GM19438 (cell line): ENCODE measurements at regions not wholly inside any gene's neighbourhood (a gene's known extent, or its start where the extent isn't known, plus 50 kb on each side); places are given as distances from the start of the nearest gene placed in this dataset.
"Not testable (repeated sequence)": the region's sequence is repeated elsewhere in the genome, so short reads cannot be mapped to it uniquely, and the experiment has no call there.

Experiments used
- ATAC-seq: cut with Tn5 transposase; IDR thresholded peaks from one replicate; pipeline ENCODE4 v1.9.1; 2021; ENCODE audit warnings: low read depth; ENCODE audit not compliant: unreplicated experiment

DNA sequence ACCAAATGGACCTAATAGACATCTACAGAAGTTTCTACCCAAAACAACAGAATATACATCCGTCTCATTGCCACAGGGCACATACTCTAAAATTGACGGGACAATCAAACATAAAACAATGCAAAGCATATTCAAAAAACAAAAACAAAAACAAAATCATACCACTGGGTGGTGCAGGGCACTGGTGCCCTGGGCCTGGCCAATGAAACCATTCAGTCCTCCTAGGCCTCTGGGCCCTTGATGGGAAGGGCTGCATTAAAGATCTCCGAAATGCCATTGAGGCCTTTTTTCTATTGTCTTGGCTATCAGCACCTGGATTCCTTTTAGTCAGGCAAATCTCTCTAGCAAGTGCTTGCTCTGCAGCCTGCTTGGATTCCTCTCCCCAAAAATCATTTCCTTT lies 213.9 kb upstream of the ZCCHC13 start:
- ATAC-seq = no peak

DNA sequence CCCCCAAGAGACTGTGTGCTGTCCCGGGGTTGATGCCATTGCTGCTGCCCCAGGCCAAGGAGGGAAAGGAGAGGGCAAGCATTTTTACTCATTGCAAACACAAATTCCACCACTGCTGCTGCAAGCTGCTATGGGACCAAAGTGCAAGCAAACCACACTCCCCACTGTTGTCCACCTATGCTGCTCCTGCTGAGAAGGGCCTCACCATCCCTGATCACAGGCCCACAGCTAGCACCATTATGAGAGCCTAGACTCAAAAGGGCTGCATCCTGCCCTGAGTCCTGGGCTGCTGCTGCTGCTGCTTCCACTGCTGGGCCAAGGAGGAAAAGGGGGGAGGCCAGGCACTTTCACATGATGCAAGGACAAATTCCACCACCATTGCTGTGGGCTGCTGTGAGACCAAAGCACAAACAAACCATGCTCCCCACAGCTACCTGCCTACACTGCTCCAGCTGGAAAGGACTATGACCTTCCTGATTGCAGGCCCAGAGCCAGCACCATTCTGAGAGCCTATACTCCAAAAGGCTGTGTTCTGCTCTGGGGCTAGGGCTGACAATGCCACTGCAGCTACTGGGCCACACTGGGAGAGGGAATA lies 218.2 kb upstream of the ZCCHC13 start:
- ATAC-seq = no peak

GRCh38 chrX:74080165-74080564 lies 223.8 kb upstream of the ZCCHC13 start:
- ATAC-seq = no peak

DNA sequence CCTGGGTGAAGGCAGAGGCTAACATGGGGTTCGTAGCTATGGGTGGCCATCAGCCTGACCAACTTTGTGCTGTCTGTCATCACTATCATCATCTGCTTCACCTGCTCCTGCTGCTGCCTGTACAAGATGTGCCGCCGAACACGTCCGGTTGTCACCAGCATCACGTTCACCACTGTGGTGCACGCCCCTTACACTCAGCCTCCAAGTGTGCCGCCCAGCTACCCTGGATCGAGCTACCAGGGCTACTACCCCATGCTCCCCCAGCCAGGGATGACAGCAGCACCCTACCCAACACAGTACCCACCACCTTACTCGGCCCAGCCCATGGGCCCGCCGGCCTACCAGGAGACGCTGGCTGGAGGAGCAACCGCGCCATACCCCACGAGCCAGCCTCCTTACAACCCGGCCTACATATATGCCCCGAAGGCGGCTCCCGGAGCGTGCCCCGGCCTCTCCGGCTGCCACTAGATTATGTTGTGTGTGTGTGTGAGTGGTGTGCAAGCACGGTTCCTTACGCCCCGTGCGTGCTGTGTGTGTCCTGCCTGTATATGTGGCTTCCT lies 213.4 kb upstream of the XIST start:
- ATAC-seq = no peak

DNA sequence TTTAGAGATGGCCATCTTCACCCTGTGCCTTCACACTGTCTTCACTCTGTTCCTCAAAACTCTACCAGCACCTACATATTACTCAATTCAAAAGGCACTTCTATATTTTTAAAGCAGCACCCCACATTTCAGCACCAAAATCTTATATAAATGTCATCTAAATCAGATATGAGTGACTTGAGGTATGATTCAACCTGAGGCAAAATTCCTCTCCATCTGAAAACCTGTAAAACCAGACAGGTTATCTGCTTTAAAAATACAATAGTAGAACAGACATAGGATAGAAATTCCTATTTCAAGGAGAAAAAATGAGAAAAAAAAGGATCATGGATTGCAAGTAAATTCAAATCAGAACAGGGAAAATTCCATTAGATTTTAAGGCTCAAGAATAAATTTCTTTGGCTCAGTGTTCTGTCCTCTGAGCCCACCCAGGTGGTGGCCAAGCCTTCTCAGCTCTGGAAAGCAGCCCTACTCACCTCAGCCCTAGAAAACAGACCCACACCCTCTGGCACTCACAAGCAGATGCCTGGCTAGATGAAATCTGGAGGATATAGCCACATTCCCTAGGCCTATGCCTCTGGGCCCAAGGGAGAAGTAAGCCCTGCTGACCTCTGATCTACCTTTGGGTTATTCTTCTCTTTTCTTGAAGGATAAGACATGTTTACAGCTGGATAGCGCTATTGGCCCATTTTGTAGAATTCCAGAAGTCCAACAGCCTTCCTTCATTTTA lies 211.1 kb upstream of the XIST start:
- ATAC-seq = no peak

GRCh38 chrX:74061879-74062278 lies 209.4 kb upstream of the XIST start:
- ATAC-seq = no peak

DNA sequence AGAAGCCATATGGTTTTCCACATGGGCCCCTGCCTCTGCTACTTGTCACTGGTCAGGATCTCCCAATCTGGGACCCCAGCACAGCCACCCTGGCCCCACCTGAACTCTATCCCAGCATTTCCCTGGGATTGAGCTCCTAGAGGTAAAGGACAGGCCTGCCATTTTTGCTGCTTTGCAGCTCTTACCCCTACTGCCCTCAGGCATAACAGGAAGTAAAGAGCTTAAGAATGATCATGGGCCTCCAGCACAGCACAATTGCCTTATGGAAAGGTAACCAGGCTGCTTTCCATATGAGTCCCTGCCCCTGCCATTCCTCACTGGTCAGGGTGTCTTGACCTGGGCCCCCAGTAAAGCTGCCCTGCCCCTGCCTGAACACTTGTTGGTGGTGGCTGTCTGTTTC lies 196.6 kb upstream of the XIST start:
- no peak for ATAC-seq

DNA sequence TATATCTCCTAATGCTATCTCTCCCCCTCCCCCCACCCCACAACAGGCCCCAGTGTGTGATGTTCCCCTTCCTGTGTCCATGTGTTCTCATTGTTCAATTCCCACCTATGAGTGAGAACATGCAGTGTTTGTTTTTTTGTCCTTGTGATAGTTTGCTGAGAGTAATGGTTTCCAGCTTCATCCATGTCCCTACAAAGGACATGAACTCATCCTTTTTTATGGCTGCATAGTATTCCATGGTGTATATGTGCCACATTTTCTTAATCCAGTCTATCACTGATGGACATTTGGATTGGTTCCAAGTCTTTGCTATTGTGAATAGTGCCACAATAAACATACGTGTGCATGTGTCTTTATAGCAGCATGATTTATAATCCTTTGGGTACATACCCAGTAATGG lies 181.6 kb upstream of the XIST start:
- not testable (repeated sequence) for ATAC-seq

GRCh38 chrX:74031527-74031926 lies 179.0 kb upstream of the XIST start:
- not testable (repeated sequence) for ATAC-seq

- ATAC-seq = not testable (repeated sequence)
These were observed 178.3 kb upstream of the XIST start for GRCh38 chrX:74030766-74031165.

DNA sequence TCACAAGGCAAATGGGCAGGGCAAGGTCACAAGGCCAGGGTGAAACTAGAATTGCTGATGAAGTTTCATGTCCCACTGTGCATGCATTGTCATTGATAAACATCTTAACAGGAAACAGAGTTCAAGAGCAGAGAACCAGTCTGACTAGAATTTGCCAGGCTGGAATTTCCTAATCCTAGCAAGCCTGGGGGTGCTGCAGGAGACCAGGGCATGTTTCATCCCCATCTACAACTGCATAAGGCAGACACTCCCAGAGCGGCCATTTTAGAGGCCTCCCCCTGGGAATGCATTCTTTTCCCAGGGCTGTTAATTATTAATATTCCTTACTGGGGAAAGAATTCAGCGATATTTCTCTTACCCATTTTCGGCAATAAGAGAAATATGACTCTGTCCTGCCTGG lies 172.6 kb upstream of the XIST start:
- not testable (repeated sequence) for ATAC-seq

DNA sequence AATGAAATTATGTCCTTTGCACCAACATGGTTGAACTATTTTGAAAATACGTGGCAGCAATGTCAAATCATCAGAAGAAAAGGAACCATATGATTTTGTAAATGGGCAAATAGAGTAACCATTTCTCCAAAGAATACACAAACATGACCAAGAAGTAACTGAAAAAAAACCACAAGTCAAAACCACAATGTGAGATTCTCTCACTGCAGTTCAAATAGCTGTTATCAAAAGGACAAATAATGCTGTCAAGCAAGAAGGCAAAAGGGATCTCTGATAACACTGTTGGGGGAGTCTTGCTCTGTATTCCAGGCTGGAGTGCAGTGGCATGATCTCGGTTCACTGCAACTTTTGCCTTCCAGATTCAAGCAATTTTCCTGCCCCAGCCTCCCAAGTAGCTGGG lies 170.7 kb upstream of the XIST start:
- no peak for ATAC-seq

GRCh38 chrX:74018253-74018652 lies 165.7 kb upstream of the XIST start:
- no peak for ATAC-seq

- peak; percentile 98 for ATAC-seq
These were observed 163.0 kb upstream of the XIST start for GRCh38 chrX:74015379-74016019.

- ATAC-seq = no peak
These were observed 156.5 kb upstream of the XIST start for GRCh38 chrX:74009041-74009440.

GRCh38 chrX:73992019-73992418 lies 139.5 kb upstream of the XIST start:
- ATAC-seq = no peak

DNA sequence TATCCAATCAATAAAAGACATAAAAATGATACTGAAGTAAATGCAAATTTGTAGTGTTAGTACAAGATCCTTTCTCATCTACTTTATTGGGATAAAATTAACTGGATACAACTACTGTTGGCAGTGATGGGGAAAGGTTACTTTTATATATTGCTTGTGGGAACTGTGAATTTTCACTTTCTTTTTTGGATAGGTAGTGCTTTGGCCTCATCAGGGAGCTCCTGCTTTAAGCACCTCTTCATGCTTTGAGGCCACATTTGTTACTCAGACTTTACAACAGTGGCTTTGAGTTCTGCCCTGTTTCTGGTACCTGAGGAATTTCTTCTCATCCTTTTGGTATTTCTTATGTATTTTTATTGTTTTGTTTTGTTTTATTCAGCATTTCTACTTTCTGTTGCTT lies 134.7 kb upstream of the XIST start:
- no peak for ATAC-seq

- ATAC-seq = no peak
These were observed 127.1 kb upstream of the XIST start for GRCh38 chrX:73979551-73980131.

DNA sequence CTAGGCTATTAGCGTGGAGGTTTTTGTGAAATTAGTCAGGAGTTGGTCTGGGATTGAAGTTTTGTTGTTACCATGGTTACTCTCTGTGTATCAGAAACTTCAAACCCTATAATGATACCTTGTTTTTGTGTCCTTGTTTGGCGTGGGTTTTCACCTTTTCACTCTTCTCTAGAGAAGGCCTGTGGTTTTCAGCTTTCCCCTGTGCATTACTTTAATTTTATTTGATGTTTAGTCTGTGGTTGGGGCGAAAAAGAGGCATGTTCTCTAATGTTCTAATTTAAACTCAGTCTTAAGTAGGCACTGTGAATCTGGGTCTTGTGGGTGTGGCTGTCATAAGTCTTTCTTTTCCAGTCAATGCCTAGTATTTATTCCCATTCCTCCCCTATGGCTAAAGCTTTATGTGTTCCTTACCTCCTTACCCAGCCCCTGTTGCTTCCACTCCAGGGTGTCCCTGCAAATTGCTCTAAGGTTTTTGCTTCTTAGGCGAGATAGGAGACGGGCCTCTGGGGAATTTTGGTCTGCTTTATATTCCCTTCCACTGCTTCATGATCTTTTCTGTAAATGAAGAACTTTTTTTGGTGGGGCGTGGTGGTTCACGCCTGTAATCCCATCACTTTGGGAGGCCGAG lies 125.1 kb upstream of the XIST start:
- ATAC-seq = no peak

- ATAC-seq = not testable (repeated sequence)
These were observed 114.9 kb upstream of the XIST start for GRCh38 chrX:73967461-73967860.

DNA sequence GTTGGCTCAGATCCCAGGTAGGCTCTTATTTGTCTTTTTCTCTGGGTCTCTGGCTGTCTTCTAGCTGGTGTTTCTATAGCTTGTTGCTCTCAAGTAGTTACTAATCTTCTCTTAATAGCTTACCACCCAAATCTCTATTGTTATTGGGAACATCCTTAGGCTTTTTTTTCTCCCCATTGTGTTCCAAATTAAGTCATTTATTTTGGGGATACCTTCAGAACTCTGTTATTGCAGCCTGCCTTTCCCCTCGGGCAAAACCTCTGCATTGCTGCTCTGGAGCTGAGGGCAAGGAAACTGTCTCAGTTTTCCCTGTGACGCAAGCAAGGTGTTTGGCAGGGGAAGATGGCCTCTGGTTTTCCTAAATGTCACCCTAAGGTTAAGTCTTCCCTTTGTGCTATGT lies 113.3 kb upstream of the XIST start:
- ATAC-seq = no peak
